Stimulated activated naive CD4-positive, alpha-beta T cell (primary cell): ENCODE measurements at regions not wholly inside any gene's neighbourhood (a gene's known extent, or its start where the extent isn't known, plus 50 kb on each side); places are given as distances from the start of the nearest gene placed in this dataset.
"Not testable (repeated sequence)": the region's sequence is repeated elsewhere in the genome, so short reads cannot be mapped to it uniquely, and the experiment has no call there.

Experiments
- DNase-seq, 6 experiments: peaks; one replicate each; lab custom pipeline; 2025; lab: John Stamatoyannopoulos, UW

- no peak for DNase-seq
Measured at GRCh38 chr3:34504775-34505174, 706.3 kb downstream of the PDCD6IP start.

DNA sequence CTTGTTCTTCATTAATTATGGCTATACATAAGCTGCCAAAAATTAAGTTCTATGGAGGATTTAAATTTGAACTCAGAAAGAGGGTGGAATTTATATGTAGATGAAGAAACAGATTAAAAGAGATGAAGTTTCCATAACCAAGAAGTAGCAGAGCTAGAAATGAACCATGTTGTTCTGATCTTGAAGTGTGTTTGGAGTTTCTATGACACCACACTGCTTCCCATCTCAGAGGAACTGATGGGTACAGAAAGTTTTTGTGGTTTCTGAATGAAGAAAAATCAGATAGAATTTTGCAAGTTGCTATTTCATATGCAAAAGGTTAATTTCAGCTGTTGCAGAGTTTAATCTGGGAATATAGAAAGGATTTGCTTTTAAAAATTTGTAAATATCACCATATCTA lies 710.3 kb downstream of the PDCD6IP start:
- no peak for DNase-seq

- DNase-seq, result no peak
Measured at GRCh38 chr3:34511891-34512290, 713.5 kb downstream of the PDCD6IP start.

- DNase-seq, result not testable (repeated sequence)
Measured at GRCh38 chr3:34519008-34519407, 720.6 kb downstream of the PDCD6IP start.

DNA sequence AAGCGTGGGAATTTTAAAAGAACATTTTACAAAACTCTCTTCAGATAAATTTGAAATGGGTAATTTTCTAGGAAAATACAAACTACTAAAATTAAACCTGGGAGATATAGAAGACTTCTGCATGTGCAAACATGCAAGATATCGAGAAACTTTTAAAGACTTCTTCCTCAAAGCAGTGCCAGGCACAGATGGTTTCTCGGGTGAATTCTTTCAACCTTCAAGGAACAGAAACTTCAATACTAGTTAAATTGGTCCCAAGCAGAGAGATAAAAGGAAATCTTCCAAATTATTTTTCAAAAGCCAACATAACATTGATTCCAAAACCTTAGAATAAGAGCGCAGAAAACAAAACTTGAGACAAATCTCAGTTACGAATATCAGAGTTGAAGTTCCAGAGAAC lies 732.7 kb downstream of the PDCD6IP start:
- DNase-seq, result no peak

DNA sequence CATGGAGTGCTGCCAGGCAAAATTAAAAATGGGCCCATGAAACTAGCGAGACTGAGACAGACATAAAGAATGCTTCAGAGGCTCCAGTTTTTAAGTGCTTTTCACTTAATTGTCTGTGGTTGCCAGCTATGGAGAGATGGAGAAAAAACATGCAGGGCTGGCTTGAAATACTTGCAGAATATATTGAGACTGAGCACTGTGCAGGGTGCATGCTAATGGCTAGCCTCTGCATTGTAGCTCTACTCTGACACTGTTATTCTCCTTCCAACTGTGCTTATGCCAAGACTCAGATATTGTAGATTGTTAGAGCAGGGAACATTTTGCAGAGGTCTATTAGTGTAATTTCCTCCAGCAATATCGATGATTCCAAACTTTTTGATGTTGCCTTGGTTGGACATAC lies 735.0 kb downstream of the PDCD6IP start:
- DNase-seq, result no peak

- no peak for DNase-seq
Measured at GRCh38 chr3:34534013-34534412, 735.6 kb downstream of the PDCD6IP start.

DNA sequence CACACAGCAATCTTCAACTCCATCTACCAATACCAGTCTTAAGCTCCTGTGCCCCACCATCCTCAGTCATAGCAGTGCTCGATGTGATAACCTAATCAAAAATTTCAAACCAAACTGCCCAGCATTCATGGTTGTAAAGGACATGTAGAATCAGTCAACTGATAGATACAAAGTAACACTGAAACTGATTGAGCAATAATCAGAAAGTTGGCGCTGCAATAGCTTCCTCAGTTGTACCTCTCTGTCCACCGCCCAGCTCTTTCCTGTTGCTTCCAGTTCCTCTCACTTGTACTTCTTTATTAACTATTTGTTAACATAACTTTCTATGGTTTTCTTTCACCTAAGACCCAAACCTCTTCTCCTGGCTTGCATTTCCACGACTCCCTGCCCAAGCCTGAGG lies 745.7 kb downstream of the PDCD6IP start:
- no peak for DNase-seq

GRCh38 chr3:34547297-34547920 lies 749.0 kb downstream of the PDCD6IP start:
- no peak for DNase-seq

GRCh38 chr3:34567266-34567665 lies 768.8 kb downstream of the PDCD6IP start:
- no peak for DNase-seq

- no peak for DNase-seq
Measured at GRCh38 chr3:34568766-34569165, 770.3 kb downstream of the PDCD6IP start.

- no peak for DNase-seq
Measured at GRCh38 chr3:34569437-34569836, 771.0 kb downstream of the PDCD6IP start.

- DNase-seq, result no peak
Measured at GRCh38 chr3:34570916-34571705, 772.7 kb downstream of the PDCD6IP start.

- DNase-seq, result no peak
Measured at GRCh38 chr3:34571714-34572113, 773.3 kb downstream of the PDCD6IP start.

GRCh38 chr3:34575776-34576175 lies 777.3 kb downstream of the PDCD6IP start:
- no peak for DNase-seq

- DNase-seq, result no peak
Measured at GRCh38 chr3:34582055-34582454, 783.6 kb downstream of the PDCD6IP start.

DNA sequence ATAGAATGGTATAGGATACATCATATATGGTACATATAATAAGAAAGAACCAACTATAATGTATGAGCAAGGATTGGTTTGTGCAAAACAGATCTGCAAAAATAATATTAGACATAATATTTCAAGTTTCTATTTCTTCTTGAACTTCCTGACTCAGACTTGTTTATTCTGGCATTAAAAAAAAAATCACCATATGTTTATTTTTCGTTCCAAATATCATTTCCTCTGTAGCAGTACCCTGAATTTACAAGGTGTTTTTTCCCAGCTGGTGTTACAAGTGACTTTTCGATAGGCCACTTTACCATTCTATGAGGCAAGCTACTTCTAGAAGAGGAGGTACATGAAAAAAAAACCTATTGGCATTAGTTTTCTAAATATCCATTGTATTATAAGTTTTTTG lies 785.0 kb downstream of the PDCD6IP start:
- no peak for DNase-seq

DNA sequence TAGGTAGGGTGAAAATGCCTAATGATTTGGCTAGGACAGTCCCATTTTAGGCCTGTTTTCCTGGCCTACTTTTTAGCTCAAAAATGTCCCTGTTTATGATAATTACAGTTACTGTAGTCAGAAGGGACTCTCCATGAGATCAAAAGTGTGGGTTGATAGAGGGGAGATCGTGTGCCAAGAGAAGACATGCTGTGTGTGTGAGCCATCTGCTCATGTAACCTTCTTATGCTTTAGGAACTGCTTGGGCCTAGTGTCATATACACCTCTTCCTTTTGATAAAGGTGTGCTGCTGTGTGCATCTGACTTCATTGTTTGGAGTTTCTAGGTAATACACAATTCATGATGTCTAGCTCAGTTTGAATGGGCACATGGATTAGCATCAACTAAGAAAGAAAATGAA lies 786.5 kb downstream of the PDCD6IP start:
- no peak for DNase-seq

DNA sequence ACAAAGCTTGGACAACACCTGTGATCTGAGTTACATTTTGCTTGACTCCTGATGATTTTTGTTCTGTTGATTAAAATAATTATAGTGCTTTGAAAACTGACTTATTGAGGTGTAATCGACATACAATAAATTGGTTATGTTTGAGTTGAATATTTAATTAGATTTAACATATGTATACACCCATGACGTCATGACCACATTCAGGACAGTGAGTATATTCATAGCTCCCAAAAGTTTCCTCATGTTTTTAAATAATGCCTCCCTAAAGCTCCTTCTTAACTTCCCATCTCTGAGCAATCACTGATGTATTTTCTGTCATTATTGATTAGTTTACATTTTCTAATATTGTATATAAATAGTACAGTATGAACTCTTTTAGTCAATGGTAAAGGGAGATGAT lies 801.2 kb downstream of the PDCD6IP start:
- no peak for DNase-seq

- DNase-seq, result no peak
Measured at GRCh38 chr3:34619990-34620389, 821.6 kb downstream of the PDCD6IP start.

GRCh38 chr3:34626699-34627098 lies 828.3 kb downstream of the PDCD6IP start:
- DNase-seq, result no peak

- DNase-seq, result no peak
Measured at GRCh38 chr3:34634939-34635338, 836.5 kb downstream of the PDCD6IP start.

GRCh38 chr3:34635352-34635850 lies 837.0 kb downstream of the PDCD6IP start:
- DNase-seq, result no peak
